OCI-LY7 (cell line): ENCODE measurements at regions not wholly inside any gene's neighbourhood (a gene's known extent, or its start where the extent isn't known, plus 50 kb on each side); places are given as distances from the start of the nearest gene placed in this dataset.

ENCODE experiments used
- BruUV-seq: library from RNA; stranded (reverse); fragments of 400-500 nt; replicated peaks from 2 replicates; lab custom pipeline; 2021; lab: Mats Ljungman, UMichigan
- CTCF ChIA-PET: fragments of 300-600 bp; sonication (Branson Sonifier 250); formaldehyde crosslinking; loops from one replicate; lab custom pipeline; 2022; ENCODE audit warnings: antibody characterized with exemption; ENCODE audit not compliant: unreplicated experiment; lab: Charles Lee
- POLR2A ChIA-PET: fragments of 300-600 bp; sonication (Branson Sonifier 250); formaldehyde crosslinking; loops from one replicate; lab custom pipeline; 2022; ENCODE audit warnings: antibody characterized with exemption; lab: Charles Lee
- DNase-seq: peaks from one replicate; pipeline ENCODE4 v3.0.0-alpha.2; 2015; ENCODE audit warnings: low spot score
- H2AFZ ChIP-seq: fragments of 200-600 bp; sonication (generic), shearing (Covaris generic); 2 replicates; pipeline ENCODE4 v1.6.1; 2014; ENCODE audit warnings: mild to moderate bottlenecking, antibody characterized with exemption, low read length, moderate library complexity
- H3K27ac ChIP-seq: fragments of 200-600 bp; sonication (generic); 2 replicates; pipeline ENCODE4 v1.5.1; 2014; ENCODE audit warnings: mixed run types, low read depth, mild to moderate bottlenecking, moderate library complexity, low read length, inconsistent platforms; ENCODE audit not compliant: poor library complexity, severe bottlenecking
- H3K36me3 ChIP-seq: fragments of 200-600 bp; sonication (generic); 2 replicates; pipeline ENCODE4 v1.6.1; 2014; ENCODE audit warnings: mild to moderate bottlenecking, antibody characterized with exemption, low read length, moderate library complexity, mixed read lengths; ENCODE audit not compliant: insufficient read depth
- H3K4me1 ChIP-seq: fragments of 200-600 bp; sonication (generic); 2 replicates; pipeline ENCODE4 v1.5.1; 2014; ENCODE audit warnings: mild to moderate bottlenecking, low read length; ENCODE audit not compliant: insufficient read depth, poor library complexity, severe bottlenecking
- H3K4me2 ChIP-seq: fragments of 200-600 bp; sonication (generic); 2 replicates; pipeline ENCODE4 v1.6.1; 2014; ENCODE audit warnings: mild to moderate bottlenecking, low read length
- H3K4me3 ChIP-seq: fragments of 200-600 bp; sonication (generic); 2 replicates; pipeline ENCODE4 v1.5.1; 2014; ENCODE audit warnings: mild to moderate bottlenecking, low read depth, low read length; ENCODE audit not compliant: poor library complexity, severe bottlenecking
- H3K79me2 ChIP-seq: fragments of 200-600 bp; sonication (generic); 2 replicates; pipeline ENCODE4 v1.6.1; 2016; ENCODE audit warnings: low read depth, mild to moderate bottlenecking, low read length, moderate library complexity, mixed read lengths; ENCODE audit not compliant: insufficient read depth
- H3K9me2 ChIP-seq: fragments of 200-600 bp; sonication (generic); 2 replicates; pipeline ENCODE4 v1.6.1; 2016; ENCODE audit warnings: mild to moderate bottlenecking, low read length, mixed read lengths; ENCODE audit not compliant: insufficient read depth
- H3K9me3 ChIP-seq: fragments of 200-600 bp; sonication (generic); 2 replicates; pipeline ENCODE4 v1.6.1; 2014; ENCODE audit warnings: mild to moderate bottlenecking, mixed run types, low read length, mixed read lengths
- H4K20me1 ChIP-seq: fragments of 200-600 bp; sonication (generic); 2 replicates; pipeline ENCODE4 v1.6.1; 2014; ENCODE audit warnings: mild to moderate bottlenecking, antibody characterized with exemption, low read length, moderate library complexity, mixed read lengths; ENCODE audit not compliant: insufficient read depth
- CTCF ChIP-seq: fragments of 200-600 bp; sonication (generic); conservative IDR thresholded peaks from 2 replicates; pipeline ENCODE4 v1.5.1; 2014; ENCODE audit warnings: mild to moderate bottlenecking, antibody characterized with exemption, low read length, moderate library complexity, mixed read lengths
- EZH2phosphoT487 ChIP-seq: fragments of 200-600 bp; sonication (generic); IDR thresholded peaks from 2 replicates; pipeline ENCODE4 v1.6.1; 2018; ENCODE audit warnings: low read depth, borderline replicate concordance, mild to moderate bottlenecking, mixed run types, antibody characterized with exemption, low read length, moderate library complexity, mixed read lengths
- intact Hi-C: fragments of 100-400 bp; cut with micrococcal nuclease; formaldehyde crosslinking; loops from one replicate; pipeline ENCODE4 v1.10.0; 2022; ENCODE audit not compliant: unreplicated experiment

- ChIA-PET POLR2A (interaction anchor here (0.7 to 1.1 kb wide), 2 partner anchors 17 to 1477 kb away, joined by 3 to 4 read pairs; no protein-coding TSS in a partner anchor), CTCF (no interaction called here)
- H3K9me3 ChIP-seq: no peaks in the 10 kb centered on the region
- no peaks in the 10 kb centered on the region for H4K20me1 ChIP-seq
- TF ChIP-seq EZH2phosphoT487: no peak
- TF ChIP-seq CTCF: no peak
- no peak overlapping the region for H3K4me2 ChIP-seq
- H3K9me2 ChIP-seq: no peaks in the 10 kb centered on the region
- no TSS peak for BruUV-seq
- no peaks in the 10 kb centered on the region for H3K4me1 ChIP-seq
- DNase-seq: no peak
- H3K79me2 ChIP-seq: no peaks in the 10 kb centered on the region
- no peak overlapping the region for H3K27ac ChIP-seq
- no peak overlapping the region for H2AFZ ChIP-seq
- H3K4me3 ChIP-seq: no peak overlapping the region
- no peaks in the 10 kb centered on the region for H3K36me3 ChIP-seq
- intact Hi-C loops: no loop called here
Measured at GRCh38 chr5:52598968-52599367, 188.7 kb upstream of the ITGA1 start.

GRCh38 chr5:52603778-52604554, 183.8 kb upstream of the ITGA1 start:
- no peaks in the 10 kb centered on the region for H3K36me3 ChIP-seq
- H3K9me3 ChIP-seq: no peaks in the 10 kb centered on the region
- no peak for DNase-seq
- intact Hi-C loops: no loop called here
- no peaks in the 10 kb centered on the region for H3K4me1 ChIP-seq
- POLR2A ChIA-PET: no interaction called here
- TF ChIP-seq CTCF (no peak), EZH2phosphoT487 (no peak)
- no peak overlapping the region for H3K4me3 ChIP-seq
- no peak overlapping the region for H3K4me2 ChIP-seq
- H4K20me1 ChIP-seq: no peaks in the 10 kb centered on the region
- H3K79me2 ChIP-seq: no peaks in the 10 kb centered on the region
- CTCF ChIA-PET: no interaction called here
- H3K9me2 ChIP-seq: no peaks in the 10 kb centered on the region
- no peak overlapping the region for H3K27ac ChIP-seq
- H2AFZ ChIP-seq: no peak overlapping the region
- BruUV-seq: no TSS peak
